HG03432 (cell line): ENCODE measurements at regions not wholly inside any gene's neighbourhood (a gene's known extent, or its start where the extent isn't known, plus 50 kb on each side); places are given as distances from the start of the nearest gene placed in this dataset.

Experiments used
- ATAC-seq: cut with Tn5 transposase; IDR thresholded peaks from one replicate; pipeline ENCODE4 v1.9.1; 2021; ENCODE audit warnings: mild to moderate bottlenecking, moderate library complexity; ENCODE audit not compliant: unreplicated experiment

- no peak for ATAC-seq
These were observed 209.2 kb downstream of the ANKRD60 start for GRCh38 chr20:58019027-58019849.

- ATAC-seq, result no peak
These were observed 209.9 kb downstream of the ANKRD60 start for GRCh38 chr20:58018590-58018989.

GRCh38 chr20:58017970-58018530 is 210.4 kb downstream of the ANKRD60 start:
- ATAC-seq, result no peak

DNA sequence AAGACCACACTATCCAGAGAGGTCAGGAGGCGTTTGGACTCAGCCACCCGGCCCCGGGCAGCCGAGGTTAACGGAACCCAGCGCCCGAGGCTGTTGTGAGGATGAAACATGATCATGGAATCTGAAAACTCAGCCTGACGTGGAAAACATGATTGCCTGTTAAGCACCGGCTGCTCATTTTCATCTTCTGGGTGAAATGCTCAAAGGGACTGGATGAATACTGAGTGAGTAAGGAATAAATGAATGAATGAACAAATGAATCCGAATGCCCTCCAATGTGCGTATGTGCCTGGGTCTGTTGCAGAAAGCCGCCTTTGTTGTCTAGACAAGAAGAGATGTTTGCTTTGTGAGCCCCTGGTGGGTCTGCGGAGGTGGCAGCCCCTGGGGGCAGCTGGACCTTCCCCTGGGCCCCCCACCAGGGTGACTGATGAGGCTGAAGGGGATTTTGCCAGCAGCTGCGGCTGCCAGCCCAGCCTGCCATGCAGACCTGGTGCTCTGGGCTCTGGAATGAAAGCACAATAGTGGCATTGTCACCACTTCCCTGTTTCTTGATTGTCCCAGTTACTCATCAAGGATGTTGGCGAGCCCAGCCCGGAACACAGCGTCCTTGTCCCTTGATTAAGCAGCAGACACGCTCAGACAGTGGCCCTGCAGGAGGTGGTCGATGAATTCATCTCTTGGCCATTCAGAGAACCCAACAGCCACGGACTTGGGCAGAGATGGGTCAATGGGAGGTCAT is 211.1 kb downstream of the ANKRD60 start:
- ATAC-seq, result no peak

GRCh38 chr20:58016779-58017178 is 211.7 kb downstream of the ANKRD60 start:
- ATAC-seq, result no peak

DNA sequence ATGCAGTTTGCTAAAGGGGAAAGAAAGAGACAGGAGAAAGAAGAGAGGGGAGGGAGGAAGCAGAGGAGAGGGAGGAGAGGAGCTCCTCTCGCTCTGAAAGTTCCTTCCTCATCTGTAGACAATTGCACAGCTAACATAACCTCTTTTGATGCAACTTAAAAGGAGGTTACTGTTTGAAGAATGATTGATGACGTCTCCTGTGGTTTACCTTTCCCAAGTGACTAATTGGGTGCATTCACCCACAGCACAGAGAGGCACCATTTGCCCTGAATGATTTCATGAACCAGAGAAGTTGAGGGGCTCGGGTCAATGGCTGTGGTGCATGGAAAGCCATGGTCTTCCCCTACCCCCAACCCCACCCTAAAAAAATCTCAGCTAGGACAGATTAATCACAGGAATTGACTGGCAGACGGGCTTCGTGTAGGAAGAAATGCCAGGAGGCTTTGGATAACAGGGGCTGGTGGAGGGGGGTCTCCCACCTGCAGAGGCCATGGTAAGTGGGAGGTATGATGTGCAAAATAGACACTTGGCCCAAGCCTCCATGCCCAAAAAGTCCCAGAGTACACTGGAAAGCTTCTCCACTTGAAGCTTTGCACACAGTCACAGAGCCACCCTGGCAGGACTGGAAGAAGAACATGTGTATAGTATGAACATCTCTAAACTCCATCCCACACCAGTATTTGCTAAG is 213.7 kb downstream of the ANKRD60 start:
- no peak for ATAC-seq

GRCh38 chr20:58012731-58013510 is 215.5 kb downstream of the ANKRD60 start:
- ATAC-seq, result no peak

DNA sequence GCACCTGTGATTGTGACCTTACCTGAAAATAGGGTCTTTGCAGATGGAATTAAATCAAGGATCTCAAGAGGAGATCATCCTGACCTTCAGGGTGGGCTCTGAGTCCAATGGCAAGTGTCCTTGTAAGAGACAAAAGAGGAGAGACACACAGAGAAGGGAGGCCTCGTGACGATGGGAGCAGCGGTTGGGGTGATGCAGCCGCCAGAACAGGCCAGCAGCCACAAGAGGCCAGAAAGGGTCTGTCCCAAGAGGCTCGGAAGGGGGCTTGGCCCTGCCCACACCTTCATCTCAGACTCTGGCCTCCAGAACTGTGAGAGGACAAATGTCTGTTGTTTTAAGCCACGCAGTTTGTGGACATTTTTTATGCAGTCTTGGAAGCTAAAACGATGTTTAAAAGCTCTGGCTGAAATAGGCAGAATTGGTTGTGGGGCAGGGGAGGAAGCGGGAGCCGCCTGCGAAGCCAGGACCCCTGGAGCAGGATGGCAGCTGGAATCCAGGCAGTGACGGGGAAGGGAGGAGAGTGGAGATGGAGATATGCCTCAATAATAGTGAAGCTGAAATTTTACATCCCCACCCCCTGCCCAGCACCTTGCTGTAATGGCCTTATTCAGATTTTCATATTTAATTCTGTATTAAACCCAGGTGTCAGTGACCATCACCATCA is 216.4 kb downstream of the ANKRD60 start:
- ATAC-seq, result no peak

DNA sequence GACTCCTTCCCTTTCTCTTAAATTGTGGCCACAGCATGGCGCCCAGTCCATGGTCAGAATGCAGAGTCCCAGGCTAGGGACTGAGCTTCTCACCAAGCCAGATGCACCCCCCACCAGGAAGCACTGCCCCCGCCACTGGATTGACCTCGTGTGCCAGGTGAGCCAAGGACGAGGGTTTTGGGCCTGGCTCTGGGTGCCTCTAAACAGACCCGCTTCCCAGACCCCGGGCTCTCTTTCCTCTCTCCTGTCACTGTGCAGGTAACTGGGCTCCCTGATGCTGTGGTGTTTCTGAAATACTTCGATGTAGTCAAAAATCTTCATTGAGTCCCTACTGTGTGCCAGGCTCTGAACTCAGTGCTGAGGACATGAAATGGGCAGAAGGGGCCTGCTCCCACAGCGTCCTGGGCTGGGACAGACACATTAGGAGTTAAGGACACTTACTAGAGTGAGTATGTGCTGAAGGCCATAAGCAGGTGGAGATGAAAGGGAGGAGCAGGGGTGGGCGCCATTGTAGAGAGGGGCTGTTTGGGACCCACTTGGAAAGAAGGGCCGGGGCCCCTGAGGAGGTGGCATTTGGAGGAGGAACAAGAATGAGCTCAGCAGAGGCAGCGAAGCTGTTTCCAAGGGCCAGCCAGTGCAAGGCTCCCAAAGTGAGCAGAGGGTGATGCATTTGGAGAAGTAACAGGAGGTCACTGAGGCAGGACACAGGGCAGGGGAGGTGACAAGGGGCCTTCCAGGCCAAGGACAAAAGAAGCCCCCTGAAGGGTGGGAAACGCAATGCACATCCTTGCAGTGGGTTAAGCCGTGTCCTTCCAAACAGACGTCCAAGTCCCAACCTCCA is 217.1 kb downstream of the ANKRD60 start:
- no peak for ATAC-seq

- no peak for ATAC-seq
These were observed 217.8 kb downstream of the ANKRD60 start for GRCh38 chr20:58010666-58011065.

GRCh38 chr20:58010186-58010585 is 218.3 kb downstream of the ANKRD60 start:
- ATAC-seq, result no peak

- no peak for ATAC-seq
These were observed 219.6 kb downstream of the ANKRD60 start for GRCh38 chr20:58008866-58009265.

DNA sequence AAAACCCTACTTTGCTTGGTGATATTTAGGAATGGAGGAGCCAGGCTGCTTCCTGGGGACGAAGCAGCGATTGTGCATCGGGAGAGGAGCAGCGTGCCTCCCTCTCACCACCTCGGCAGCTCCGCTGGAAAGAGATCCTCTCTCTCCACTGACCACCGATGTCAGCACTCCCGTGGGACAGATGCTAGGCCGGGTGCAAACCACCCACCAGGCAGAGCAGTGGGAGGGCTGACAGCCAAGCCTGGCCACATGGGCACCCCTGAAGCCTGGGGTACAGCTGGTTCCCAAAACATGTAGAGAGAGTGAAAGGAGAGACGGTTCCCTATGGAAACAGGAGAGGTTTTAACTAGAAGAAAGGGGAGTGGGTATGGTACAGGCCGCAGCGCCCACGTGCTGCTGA is 220.0 kb downstream of the ANKRD60 start:
- no peak for ATAC-seq

DNA sequence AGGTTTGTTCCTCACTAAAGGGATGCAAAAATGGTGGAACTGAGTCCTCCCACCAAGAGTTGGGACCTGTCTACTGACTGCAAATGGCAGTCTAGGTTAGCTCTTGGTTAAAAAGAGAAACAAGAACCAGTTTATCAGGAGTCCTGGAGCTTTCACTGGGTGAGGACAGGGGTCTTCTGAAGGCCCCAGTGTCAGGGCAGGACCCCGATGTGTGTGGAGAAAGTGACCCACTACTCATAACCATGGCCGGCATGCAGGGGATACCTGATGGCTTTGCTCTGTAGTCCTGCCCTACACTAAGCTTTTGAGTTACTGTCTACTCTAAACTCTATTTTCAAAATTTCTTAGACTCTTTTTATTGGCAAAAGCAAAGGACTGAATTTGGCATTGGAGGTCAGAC is 220.5 kb downstream of the ANKRD60 start:
- no peak for ATAC-seq

GRCh38 chr20:58006346-58007316 is 221.8 kb downstream of the ANKRD60 start:
- ATAC-seq, result no peak

- ATAC-seq, result no peak
These were observed 222.7 kb downstream of the ANKRD60 start for GRCh38 chr20:58005581-58006345.

- ATAC-seq, result no peak
These were observed 223.6 kb downstream of the ANKRD60 start for GRCh38 chr20:58004900-58005299.
